SK-N-SH treated with all-trans-retinoic acid at 6 μM for 48 hours (cell line): ENCODE measurements at regions not wholly inside any gene's neighbourhood (a gene's known extent, or its start where the extent isn't known, plus 50 kb on each side); places are given as distances from the start of the nearest gene placed in this dataset.

Experiments
- ARNTL ChIP-seq: fragments of 450-650 bp; formaldehyde crosslinking; IDR thresholded peaks from 2 replicates; pipeline ENCODE4 v1.5.0; 2020; ENCODE audit warnings: low read depth, mild to moderate bottlenecking, moderate library complexity, borderline replicate concordance
- RARB ChIP-seq: fragments of 250-450 bp; sonication (Bioruptor Pico); IDR thresholded peaks from 2 replicates; pipeline ENCODE4 v1.8.0; 2021; ENCODE audit warnings: mild to moderate bottlenecking, moderate library complexity

GRCh38 chr18:45496741-45497140 lies 118.5 kb upstream of the SLC14A2 start:
- no peak for TF ChIP-seq RARB (CRISPR knock-in tag)
- TF ChIP-seq ARNTL (CRISPR knock-in tag), result no peak
